ENCODE measurements at regions not wholly inside any gene's neighbourhood (a gene's known extent, or its start where the extent isn't known, plus 50 kb on each side); places are given as distances from the start of the nearest gene placed in this dataset.

DNA sequence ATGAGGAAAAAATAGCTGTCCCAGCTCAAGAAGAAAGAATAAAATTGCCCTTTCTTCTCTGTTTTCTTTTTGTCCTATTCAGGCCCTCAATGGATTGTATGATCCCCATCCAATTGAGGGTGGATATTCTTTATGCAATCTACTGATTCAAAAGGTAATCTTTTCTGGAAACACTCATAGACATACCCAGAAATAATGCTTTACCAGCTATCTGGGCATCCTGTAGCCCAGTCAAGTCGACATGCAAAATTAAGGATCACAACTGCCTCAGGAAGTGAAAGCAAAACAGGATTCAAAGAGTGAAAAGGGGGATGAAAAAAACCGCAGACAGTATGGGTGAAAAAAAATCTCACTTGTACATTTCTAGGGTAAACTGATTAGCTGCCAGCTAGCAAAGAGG is 410.1 kb downstream of the TBC1D32 start:
- no peak for DNase-seq

DNA sequence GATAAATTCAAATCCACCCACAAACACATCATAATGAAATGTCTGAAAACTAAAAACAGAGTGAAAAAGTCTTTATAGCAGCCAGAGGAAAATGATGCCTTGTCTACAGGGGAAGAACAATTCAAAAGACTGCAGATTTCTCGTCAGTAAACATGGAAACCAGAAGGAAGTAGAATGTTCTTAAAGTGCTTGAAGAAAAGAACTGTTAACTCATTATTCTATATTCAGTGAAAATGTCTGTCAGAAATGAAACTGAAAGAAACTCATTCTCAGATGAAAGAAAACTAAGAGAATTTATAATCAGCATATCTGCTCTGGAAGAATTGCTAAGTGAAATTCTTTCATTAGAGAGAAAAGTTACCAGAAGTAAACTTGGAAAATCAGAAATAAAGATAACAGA is 416.1 kb downstream of the TBC1D32 start:
- DNase-seq, result no peak

DNA sequence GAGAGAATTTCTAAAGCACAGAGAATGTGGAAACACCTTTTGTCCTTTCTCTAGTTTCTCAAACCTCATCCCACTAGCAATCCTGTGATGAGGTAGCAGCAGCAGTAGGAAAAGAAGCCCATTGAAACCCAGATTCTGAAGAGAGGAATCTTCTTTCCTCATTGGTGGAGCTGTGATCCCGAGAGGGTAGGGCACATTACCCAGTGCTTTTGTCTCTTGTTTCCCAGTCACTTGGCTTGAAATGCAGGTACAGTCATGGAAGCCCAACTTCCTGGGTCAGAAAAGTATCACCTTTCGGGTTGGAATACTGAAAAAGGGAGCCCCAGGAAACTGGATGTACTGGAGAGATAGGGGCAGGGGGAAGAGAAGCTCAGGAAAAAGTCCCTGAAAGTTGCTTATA is 417.4 kb downstream of the TBC1D32 start:
- DNase-seq, result no peak

DNA sequence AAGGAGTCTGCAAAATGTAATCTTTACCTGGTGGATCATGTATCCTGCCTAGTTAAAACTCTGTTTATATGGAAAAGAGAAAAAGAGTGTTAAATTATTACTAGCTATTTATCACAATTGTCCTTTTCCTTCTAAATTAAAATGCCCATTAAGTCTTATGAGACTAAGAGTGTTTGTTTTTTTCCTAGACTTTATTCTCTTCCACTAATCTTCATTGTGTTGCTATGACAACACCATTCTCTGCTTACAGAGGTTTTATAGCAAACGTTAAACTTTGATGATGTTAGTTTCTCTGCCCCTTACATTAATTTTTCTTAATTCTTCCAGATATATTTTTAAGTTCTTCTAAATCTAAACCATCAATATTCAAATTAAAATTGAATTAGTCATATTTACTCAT is 420.8 kb downstream of the TBC1D32 start:
- no peak for DNase-seq

GRCh38 chr6:120908767-120909166 is 425.5 kb downstream of the TBC1D32 start:
- no peak for DNase-seq

DNA sequence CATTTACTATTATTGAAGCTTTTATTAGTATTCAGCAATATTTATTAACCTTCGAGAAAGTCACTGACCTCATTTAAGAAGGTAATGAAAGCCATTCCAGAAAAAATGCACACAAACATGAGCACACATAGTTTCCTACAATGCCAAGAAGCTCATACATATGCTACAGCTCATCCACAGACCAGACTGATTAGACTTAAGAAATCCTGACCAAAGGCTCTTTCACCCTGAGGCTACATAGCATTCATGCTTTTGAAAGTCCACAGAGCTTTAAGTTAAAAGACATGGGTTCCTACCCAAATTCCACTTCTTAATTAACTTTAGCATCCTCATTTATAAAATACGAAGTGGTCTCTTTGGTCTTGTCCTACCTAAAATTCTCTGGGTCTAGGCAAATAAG is 430.4 kb downstream of the TBC1D32 start:
- DNase-seq, result no peak

- no peak for DNase-seq
Observed at GRCh38 chr6:120899932-120900331, 434.3 kb downstream of the TBC1D32 start.

DNA sequence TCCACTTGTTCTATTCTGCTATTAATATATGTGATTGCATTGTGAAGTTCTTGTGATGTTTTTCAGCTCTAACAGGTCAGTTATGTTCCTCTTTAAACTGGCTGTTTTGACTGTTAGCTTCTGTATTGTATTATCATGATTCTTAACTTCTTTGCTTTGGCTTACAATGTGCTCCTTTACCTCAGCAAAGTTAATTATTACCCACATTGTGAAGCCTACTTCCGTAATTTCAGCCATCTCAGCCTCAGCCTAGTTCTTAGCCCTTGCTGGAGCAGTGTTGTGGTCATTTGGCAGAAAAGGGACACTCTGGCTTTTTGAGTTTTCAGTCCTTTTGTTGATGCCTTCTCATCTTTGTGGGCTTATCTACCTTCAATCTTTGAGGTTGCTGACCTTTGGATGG is 440.2 kb downstream of the TBC1D32 start:
- no peak for DNase-seq

DNA sequence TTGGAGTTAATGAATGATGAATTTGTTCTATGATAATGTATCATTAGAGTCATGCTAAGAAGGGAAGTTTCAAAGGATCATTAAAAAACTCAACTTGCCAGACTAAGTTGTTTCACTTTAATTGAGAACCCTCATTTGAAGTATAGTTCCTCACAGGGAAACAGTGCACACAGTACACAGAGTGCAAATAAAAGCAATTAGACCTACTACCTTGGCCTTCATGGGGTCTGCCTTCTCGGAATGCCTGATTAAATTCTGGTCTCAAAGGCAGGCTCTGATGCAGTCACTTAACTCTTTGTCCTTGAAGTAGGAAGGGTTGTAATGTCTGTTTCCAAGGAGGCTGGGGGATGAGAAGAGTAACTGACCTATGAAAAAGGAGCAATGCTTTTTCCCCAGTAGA is 457.3 kb downstream of the TBC1D32 start:
- DNase-seq, result no peak

DNA sequence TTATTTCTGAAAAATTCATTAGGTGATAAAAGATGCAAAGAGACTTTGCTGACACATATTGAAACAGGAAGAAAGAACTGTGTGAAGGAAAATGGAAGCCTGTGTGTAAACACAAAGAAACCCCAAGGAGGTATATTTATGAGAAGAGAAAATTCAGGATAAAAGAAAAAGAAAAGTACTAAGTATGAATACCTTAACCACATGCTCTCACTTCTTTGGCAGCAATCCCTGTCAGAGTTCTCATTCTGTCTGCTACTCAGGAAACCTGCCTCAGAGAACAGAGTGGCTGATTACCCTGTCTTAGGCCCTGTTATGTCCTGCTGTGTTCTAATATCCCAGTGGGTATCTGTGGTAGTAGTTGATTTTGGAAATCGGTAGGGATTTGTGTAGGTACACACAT is 457.9 kb downstream of the TBC1D32 start:
- no peak for DNase-seq

- no peak for DNase-seq
Observed at GRCh38 chr6:120875900-120876299, 458.4 kb downstream of the TBC1D32 start.

DNA sequence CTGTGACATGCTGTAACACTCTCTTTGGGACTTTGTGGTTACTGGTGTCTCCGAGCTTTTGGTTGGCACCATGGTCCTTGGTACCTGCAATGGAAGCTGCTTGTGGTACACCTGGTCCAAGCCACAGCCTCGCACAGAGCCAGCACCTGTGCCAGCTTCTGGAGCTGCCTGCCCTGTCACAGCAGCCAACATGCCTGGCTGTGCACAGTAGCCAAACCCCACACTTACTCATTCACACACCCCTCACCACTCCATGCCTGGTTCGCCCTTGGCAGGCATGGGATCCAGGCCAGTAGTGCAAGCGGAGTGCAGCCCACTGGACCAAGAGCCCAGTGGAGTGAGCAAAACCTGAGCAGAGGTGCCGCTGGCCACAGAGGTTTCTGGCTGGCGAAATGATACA is 459.9 kb downstream of the TBC1D32 start:
- no peak for DNase-seq

GRCh38 chr6:120873125-120873865 is 461.0 kb downstream of the TBC1D32 start:
- no peak for DNase-seq

GRCh38 chr6:120872262-120872578 is 462.1 kb downstream of the TBC1D32 start:
- no peak for DNase-seq

DNA sequence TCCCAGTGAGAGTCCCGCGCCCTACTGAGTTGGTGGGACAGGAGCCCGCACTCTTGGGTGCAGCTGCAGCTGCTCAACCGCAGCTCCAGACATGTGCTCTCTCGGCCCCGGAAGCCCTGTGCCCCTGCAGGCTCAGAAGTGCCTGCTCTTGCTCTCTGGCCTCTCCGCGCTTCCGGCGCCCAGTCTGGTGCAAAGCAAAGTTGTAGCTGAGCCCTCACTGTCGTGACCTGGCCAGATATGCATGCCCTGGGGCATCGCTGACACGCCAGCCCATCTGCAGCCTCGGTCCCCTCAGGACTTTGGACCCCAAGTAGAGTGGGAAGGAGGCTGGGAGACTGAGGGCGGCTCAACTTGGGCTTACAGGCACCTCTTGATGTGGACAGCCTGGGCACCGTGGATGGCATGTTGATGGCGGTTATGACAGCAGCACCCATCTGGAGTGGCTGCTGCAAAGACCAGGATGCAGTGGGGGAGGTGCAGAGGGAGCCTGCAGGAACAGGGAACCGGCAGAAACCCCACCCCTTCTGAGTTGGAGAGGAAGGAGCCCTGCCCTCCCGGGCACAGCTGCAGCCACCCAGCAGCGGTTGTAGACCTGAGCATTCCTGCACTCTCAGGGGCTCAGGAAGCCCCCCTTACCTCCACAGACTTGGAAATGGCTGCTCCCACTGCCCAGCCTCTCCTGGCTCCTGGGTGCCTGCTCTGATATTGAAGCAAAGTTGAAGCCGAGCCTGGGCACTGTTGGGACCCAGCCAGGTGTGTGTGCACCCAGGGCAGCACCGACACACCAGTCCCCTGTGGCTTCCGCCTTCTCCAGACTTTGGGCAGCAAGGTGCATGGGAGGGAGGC is 462.6 kb downstream of the TBC1D32 start:
- no peak for DNase-seq

DNA sequence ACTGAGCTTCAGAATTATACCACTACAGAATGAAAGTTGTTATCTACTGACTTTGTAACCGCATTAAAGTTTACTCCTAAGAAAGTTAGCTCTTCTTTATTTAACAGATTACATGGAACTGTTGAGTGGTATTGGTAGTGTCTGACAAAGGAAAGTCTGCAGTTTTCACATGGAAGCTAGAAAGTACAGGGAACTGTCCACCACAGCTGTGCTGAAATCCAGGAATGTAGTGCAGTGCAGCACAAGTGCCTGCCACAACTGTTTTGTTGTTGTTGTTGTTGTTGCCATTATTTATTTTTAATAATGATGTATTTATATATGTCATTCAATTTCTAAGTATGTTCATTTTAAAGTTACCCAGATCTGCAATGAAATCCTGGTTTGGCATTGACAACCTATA is 464.9 kb downstream of the TBC1D32 start:
- DNase-seq, result peak; percentile 22 to 34

- DNase-seq, result no peak
Observed at GRCh38 chr6:120857422-120857821, 476.9 kb downstream of the TBC1D32 start.

- no peak for DNase-seq
Observed at GRCh38 chr6:120854583-120854982, 479.7 kb downstream of the TBC1D32 start.

DNA sequence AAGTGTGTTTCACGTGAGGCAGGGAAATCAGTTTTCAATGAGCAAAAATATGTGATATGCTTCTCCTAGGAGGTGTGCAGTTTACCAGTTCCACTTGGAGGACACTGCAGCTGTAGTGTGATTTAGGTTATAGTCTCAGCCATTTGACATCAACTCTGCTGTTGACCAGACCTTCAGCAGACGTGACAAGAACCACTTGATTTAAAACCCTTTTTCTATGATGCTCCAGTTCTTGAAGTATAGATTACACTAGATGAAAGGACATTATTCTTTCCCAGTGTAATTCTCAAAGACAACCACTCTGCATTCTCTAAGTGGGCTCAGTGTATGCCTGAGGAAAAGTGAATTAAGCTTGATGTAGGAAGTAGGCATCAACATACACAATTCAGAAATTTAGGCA is 480.8 kb downstream of the TBC1D32 start:
- DNase-seq, result no peak

DNA sequence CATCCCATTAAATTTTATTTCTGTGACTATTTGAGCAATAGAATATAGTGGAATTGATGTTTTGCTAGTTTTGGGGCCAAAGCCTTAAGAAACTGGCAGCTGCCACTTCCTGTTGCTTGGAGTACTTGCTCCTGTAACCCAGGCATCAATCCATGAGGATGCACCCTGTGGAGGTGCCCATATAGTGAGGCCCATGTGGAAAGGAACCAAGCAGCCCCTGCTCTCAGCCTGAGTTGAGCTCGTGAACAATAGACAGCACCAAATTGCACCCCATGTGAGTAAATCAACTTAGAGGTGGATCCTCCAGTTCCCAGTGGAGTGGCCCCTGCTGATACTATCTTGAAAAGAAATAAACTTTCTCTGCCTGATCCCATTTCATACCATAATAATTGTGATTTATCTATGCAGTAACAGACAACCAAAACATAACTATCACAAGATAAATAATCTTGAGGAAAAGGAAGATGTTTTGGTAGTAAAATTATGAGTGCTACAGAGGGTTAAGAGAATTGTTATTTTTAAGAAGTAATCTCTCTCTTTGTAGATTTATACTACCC is 481.9 kb downstream of the TBC1D32 start:
- DNase-seq, result no peak

DNA sequence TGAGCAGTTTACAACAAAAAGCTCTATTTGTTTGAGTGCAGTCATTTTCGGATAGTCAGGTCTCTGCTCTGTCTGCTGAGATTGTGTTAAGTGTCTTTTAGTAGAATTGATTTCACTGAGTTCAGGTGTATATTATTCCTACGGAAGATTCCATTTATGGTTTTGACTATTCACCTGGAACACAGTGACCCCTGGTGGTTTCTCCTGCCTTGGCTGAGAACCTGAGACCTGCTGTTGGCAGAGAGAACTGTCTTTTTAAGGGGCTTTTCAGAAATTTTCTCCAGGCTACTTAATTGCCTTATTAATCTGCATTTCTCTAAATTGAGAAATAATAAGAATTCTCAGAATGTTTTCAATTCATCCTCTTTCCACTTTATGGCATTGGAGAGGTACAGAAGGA is 508.0 kb downstream of the TBC1D32 start:
- peak in 1 of 2 experiments; percentile 42 for DNase-seq

- DNase-seq, result no peak
Observed at GRCh38 chr6:120816794-120817193, 517.5 kb downstream of the TBC1D32 start.

GRCh38 chr6:120805276-120805675 is 529.0 kb downstream of the TBC1D32 start:
- DNase-seq, result no peak

- no peak for DNase-seq
Observed at GRCh38 chr6:120804612-120805011, 529.7 kb downstream of the TBC1D32 start.

Data from Kasumi-1 (cell line).